ENCODE measurements at regions not wholly inside any gene's neighbourhood (a gene's known extent, or its start where the extent isn't known, plus 50 kb on each side); places are given as distances from the start of the nearest gene placed in this dataset.

- ATAC-seq, result no peak
Observed at GRCh38 chr1:198040880-198041279, 115.9 kb upstream of the NEK7 start.

- ATAC-seq, result no peak
Observed at GRCh38 chr1:198042168-198042567, 114.6 kb upstream of the NEK7 start.

- no peak for ATAC-seq
Observed at GRCh38 chr1:198047913-198048312, 108.9 kb upstream of the NEK7 start.

GRCh38 chr1:198054510-198054909 is 102.3 kb upstream of the NEK7 start:
- ATAC-seq, result no peak

GRCh38 chr1:198056255-198056654 is 100.5 kb upstream of the NEK7 start:
- no peak for ATAC-seq

- no peak for ATAC-seq
Observed at GRCh38 chr1:198064181-198064580, 92.6 kb upstream of the NEK7 start.

GRCh38 chr1:198068285-198068684 is 88.5 kb upstream of the NEK7 start:
- no peak for ATAC-seq

GRCh38 chr1:198072177-198072576 is 84.6 kb upstream of the NEK7 start:
- no peak for ATAC-seq

- no peak for ATAC-seq
Observed at GRCh38 chr1:198075296-198075695, 81.5 kb upstream of the NEK7 start.

GRCh38 chr1:198079432-198079951 is 77.3 kb upstream of the NEK7 start:
- no peak for ATAC-seq

GRCh38 chr1:198082576-198082975 is 74.2 kb upstream of the NEK7 start:
- no peak for ATAC-seq

- no peak for ATAC-seq
Observed at GRCh38 chr1:198083549-198083948, 73.2 kb upstream of the NEK7 start.

GRCh38 chr1:198084241-198084908 is 72.4 kb upstream of the NEK7 start:
- ATAC-seq, result no peak

GRCh38 chr1:198086051-198086745 is 70.6 kb upstream of the NEK7 start:
- no peak for ATAC-seq

- no peak for ATAC-seq
Observed at GRCh38 chr1:198087831-198088230, 69.0 kb upstream of the NEK7 start.

GRCh38 chr1:198088360-198089071 is 68.3 kb upstream of the NEK7 start:
- ATAC-seq, result no peak

GRCh38 chr1:198096390-198096789 is 60.4 kb upstream of the NEK7 start:
- ATAC-seq, result no peak

- no peak for ATAC-seq
Observed at GRCh38 chr1:198099755-198100154, 57.0 kb upstream of the NEK7 start.

- no peak for ATAC-seq
Observed at GRCh38 chr1:198101716-198102453, 54.9 kb upstream of the NEK7 start.

- ATAC-seq, result no peak
Observed at GRCh38 chr1:198102454-198102827, 54.4 kb upstream of the NEK7 start.

- no peak for ATAC-seq
Observed at GRCh38 chr1:198105185-198105584, 51.6 kb upstream of the NEK7 start.

GRCh38 chr1:198106011-198106410 is 50.8 kb upstream of the NEK7 start:
- ATAC-seq, result no peak

Data from esophagus mucosa (tissue), 1 donor.